ENCODE measurements at regions not wholly inside any gene's neighbourhood (a gene's known extent, or its start where the extent isn't known, plus 50 kb on each side); places are given as distances from the start of the nearest gene placed in this dataset.

GRCh38 chrX:42680666-42681065 is 97.3 kb downstream of the PPP1R2C start:
- Histone ChIP-seq H3K4me1 (ENCODE audit: low read depth, poor library complexity, severe bottlenecking) (peaks cover 6% of the 10 kb centered on the region), H3K9ac (no peak overlapping the region), H3K4me2 (no peak overlapping the region), H3K27ac (no peak overlapping the region), H4K20me1 (ENCODE audit: insufficient read depth) (no peaks in the 10 kb centered on the region), H3K27me3 (ENCODE audit: insufficient read depth, low read depth) (no peaks in the 10 kb centered on the region), H2AFZ (ENCODE audit: low read depth) (no peak overlapping the region), H3K79me2 (ENCODE audit: insufficient read depth, low read depth) (no peaks in the 10 kb centered on the region), H3K4me3 (IDR thresholded peaks at IDR 0.05; ENCODE audit: insufficient read depth, low read depth, low read length) (no peak overlapping the region), H3K36me3 (ENCODE audit: insufficient read depth) (no peaks in the 10 kb centered on the region)
- no peak for TF ChIP-seq CTCF (conservative IDR thresholded peaks at IDR 0.05; ENCODE audit: low read depth, low read length)

- no peak overlapping the region for H3K27ac ChIP-seq
- H4K20me1 ChIP-seq (ENCODE audit: insufficient read depth), result no peaks in the 10 kb centered on the region
- H3K4me1 ChIP-seq (ENCODE audit: low read depth, poor library complexity, severe bottlenecking), result peaks cover 6% of the 10 kb centered on the region
- H3K9ac ChIP-seq, result no peak overlapping the region
- H3K27me3 ChIP-seq (ENCODE audit: insufficient read depth, low read depth), result no peaks in the 10 kb centered on the region
- H3K4me3 ChIP-seq (IDR thresholded peaks at IDR 0.05; ENCODE audit: insufficient read depth, low read depth, low read length), result no peak overlapping the region
- H3K36me3 ChIP-seq (ENCODE audit: insufficient read depth), result no peaks in the 10 kb centered on the region
- H2AFZ ChIP-seq (ENCODE audit: low read depth), result no peak overlapping the region
- TF ChIP-seq CTCF (conservative IDR thresholded peaks at IDR 0.05; ENCODE audit: low read depth, low read length), result no peak
- no peaks in the 10 kb centered on the region for H3K79me2 ChIP-seq (ENCODE audit: insufficient read depth, low read depth)
- no peak overlapping the region for H3K4me2 ChIP-seq
Observed at GRCh38 chrX:42678133-42678532, 99.8 kb downstream of the PPP1R2C start.

- Histone ChIP-seq H3K4me3 (IDR thresholded peaks at IDR 0.05; ENCODE audit: insufficient read depth, low read depth, low read length) (no peak overlapping the region), H3K4me2 (no peak overlapping the region), H3K9ac (no peak overlapping the region), H3K27me3 (ENCODE audit: insufficient read depth, low read depth) (no peaks in the 10 kb centered on the region), H3K27ac (no peak overlapping the region), H3K79me2 (ENCODE audit: insufficient read depth, low read depth) (no peaks in the 10 kb centered on the region), H3K36me3 (ENCODE audit: insufficient read depth) (no peaks in the 10 kb centered on the region), H4K20me1 (ENCODE audit: insufficient read depth) (no peaks in the 10 kb centered on the region), H2AFZ (ENCODE audit: low read depth) (no peak overlapping the region), H3K4me1 (ENCODE audit: low read depth, poor library complexity, severe bottlenecking) (no peaks in the 10 kb centered on the region)
- TF ChIP-seq CTCF (conservative IDR thresholded peaks at IDR 0.05; ENCODE audit: low read depth, low read length), result no peak
Observed at GRCh38 chrX:42673301-42673810, 104.6 kb downstream of the PPP1R2C start.

- Histone ChIP-seq H2AFZ (ENCODE audit: low read depth) (no peak overlapping the region), H3K79me2 (ENCODE audit: insufficient read depth, low read depth) (no peaks in the 10 kb centered on the region), H3K4me3 (IDR thresholded peaks at IDR 0.05; ENCODE audit: insufficient read depth, low read depth, low read length) (no peak overlapping the region), H3K27ac (no peak overlapping the region), H4K20me1 (ENCODE audit: insufficient read depth) (no peaks in the 10 kb centered on the region), H3K36me3 (ENCODE audit: insufficient read depth) (no peaks in the 10 kb centered on the region), H3K9ac (no peak overlapping the region), H3K27me3 (ENCODE audit: insufficient read depth, low read depth) (no peaks in the 10 kb centered on the region), H3K4me1 (ENCODE audit: low read depth, poor library complexity, severe bottlenecking) (no peaks in the 10 kb centered on the region), H3K4me2 (no peak overlapping the region)
- TF ChIP-seq CTCF (conservative IDR thresholded peaks at IDR 0.05; ENCODE audit: low read depth, low read length), result no peak
Observed at GRCh38 chrX:42664680-42665079, 113.3 kb downstream of the PPP1R2C start.

All from KMS-11 (cell line).